HG03135 (cell line): ENCODE measurements at regions not wholly inside any gene's neighbourhood (a gene's known extent, or its start where the extent isn't known, plus 50 kb on each side); places are given as distances from the start of the nearest gene placed in this dataset.

Experiments used
- ATAC-seq: cut with Tn5 transposase; IDR thresholded peaks from one replicate; pipeline ENCODE4 v1.9.1; 2021; ENCODE audit warnings: mild to moderate bottlenecking, moderate library complexity; ENCODE audit not compliant: unreplicated experiment

DNA sequence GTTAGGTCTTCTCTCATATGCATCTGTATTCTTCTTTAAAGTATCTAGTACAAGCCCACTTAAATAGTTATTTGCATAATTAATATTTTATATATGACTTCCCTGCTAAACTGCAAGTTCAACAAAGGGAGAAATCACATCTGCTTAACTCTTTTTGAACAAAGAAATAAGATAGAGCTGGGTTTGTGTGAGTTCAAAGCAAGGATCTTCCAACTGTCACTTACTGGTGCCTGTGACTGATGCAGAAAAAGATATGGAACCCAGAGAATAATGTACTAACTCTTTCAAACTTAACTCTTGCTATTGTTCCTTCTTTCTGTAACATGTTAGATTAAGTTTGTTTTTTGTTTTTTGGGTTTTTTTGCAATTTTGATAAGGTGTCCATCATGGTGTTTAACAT, 71.3 kb upstream of the SP4 start:
- ATAC-seq = no peak

DNA sequence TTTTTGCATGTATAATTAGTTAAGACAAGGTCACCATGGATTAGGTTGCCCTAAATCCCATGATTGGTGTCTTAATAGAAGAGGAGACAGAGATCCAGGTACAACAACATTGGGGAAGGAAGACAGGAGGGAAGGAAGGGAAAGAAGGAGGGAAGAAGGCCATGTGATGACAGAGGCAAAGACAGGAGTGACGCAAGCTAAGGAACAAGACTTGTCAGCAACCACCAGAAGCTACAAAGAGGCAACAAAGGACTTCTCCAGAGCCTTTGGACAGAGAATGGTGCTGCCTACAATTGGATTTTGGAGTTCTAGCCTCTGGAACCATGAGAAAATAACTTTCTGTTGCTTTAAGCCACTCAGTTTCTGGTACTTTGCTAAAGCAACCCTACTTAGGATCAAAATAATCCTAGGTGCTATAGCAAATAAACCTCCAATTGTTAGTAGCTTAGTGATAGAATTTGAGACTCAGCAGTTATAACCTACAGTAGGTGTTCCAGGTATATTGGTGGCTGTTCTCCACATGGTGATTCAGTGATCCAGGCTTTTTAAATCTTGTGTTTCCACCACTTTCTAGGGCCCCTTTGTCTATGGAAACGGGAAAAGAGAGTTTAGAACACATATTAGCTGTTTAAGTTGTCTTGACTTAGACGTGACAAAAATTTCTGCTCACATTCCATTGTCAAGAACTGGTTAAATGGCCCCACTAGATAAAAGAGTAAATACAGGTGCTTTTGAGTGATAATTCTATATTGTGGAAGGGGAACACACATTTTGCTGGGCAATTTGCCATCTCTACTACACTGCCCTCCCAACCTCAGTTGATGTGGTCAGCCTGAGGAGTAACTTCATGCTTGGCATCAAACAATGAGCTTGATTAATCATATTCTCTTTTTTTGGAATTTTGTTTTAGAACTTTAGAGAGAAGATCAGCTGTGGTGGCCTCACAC, 70.5 kb upstream of the SP4 start:
- no peak for ATAC-seq

DNA sequence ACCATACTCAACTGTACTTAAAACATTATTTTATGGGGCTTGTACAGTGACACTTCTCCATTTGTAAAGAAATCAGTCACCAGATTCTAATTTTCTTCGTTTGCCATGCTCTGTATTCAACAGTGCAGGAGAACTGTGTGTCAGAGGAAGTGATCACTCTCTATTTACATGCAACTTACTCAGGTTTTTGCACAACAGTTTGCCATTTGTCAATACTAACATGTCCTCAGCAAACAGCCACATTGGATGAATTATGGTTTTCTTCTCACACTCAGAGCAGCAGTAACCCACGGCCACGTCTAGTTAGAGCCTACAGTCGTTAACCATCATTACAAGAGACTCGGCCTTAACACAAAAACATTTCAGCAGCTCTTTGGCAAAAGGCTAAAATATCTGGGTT, 69.2 kb upstream of the SP4 start:
- no peak for ATAC-seq

DNA sequence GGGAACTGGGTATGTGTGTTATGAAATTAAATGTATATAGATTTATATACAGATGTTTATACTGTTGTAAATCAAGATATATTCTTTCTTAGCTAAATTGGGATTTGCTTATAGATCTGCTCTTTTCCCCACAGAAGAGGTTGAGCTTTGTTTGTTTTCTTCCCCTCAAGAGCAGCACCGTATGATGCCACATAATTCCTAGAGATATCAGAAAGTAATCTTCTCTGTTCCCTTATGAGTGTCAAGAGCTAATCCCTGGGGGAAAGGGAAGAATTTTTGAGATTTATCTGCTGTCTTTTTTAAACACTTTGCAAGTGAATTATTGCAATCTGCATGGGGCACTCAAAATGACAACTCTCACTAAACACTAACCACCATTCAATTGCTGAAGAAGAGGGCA, 68.7 kb upstream of the SP4 start:
- no peak for ATAC-seq

DNA sequence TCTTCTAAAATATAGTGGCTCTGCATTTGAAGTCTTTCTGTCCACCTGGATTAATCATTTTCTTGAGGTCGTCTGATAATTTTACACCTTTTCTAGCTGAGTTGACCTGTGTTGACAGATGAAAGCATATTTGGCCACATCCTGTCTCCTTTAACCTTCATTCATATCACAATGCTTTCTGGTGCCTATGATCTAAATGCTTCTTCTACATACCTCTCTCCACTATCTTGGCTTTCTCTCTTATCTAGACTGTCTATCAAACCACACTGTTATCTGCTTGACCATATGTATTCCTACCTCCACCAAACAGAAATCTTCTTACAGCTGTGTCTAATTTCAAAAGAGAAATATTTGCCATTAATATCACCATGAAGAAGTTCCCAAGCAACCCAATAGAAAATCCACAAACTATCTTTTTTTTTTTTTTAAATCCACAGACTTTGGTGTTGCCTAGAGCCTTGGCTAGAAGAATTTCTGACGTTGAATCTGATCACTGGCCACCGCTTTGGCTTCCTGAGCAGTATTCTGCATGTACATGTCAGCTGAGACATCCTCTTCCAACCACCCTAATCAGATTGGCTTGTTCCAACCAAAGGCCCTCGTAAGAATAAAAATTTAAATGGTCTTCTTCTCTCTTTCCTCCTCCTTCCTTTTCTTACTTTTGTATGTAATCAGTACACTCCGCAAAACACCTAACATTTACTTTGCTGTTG, 66.3 kb upstream of the SP4 start:
- no peak for ATAC-seq

DNA sequence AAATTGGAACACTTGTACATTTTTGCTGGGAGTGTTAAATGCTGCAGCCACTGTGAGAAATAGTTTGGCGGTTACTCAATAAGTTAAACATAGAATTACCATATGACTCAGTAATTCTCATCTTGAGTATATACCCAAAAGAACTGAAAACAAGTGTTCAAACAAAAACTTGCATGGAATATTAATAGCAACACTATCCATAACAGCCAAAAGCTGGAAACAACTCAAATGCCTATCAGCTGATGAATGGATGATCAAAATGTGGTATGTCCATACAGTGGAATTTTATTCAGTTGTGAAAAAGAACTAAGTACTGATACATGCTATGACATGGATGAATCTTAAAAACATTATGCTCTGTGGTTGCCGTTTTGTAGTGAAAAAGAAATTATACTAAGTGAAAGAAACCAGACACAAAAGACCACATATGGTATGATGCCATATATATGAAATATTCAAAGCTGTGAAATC, 63.0 kb upstream of the SP4 start:
- ATAC-seq = no peak

DNA sequence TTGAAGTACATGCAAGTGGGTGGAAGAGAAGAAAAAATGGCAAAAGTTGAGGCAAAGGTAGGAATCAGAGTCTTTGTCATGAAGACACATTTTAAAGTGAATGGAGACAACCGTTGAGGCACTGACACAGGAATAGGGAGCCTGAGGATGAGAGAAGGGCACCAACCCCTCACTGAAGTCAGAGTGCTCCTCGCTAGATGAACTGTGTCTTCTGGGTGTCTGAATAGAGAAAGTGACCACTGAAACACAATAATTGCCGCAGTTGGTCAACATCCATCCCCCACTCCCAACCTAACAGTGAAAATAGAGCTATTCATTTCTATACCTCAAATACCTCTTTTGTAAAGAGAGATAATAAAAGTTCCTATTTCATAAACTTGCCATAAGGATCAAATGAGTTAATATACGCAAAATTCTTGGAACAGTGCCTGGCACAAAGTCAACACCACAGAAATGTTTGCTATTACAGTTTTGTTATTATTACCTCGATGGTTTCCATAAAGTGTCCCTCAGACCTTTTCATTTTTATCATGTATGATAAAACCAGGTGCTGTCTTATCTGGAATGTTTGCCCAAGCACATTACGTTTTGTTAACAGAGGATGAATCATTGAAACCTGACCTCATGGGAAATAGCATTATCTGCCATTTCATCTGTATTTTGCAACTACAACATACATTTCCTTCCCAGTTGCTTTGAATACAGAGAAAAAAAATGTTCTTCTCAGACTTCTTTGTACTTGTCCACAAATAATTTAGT, 61.8 kb upstream of the SP4 start:
- ATAC-seq = no peak

DNA sequence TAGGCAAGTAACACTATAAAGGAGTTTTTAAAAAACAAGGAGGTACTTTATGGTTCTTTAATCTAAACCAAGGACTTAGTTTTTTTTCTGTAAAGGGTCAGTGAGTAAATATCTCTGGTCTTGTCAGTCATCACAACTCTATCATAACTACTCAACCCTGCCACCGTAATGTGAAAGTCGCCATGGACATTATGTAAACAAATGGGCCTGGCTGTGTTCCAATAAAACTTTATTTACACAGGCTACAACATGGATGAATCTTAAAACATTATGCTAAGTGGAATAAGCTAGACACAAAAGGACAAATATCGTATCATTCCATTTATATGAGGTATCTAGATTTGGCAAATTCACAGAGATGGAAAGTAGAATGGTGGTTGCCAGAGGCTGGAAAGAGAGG, 60.8 kb upstream of the SP4 start:
- no peak for ATAC-seq

DNA sequence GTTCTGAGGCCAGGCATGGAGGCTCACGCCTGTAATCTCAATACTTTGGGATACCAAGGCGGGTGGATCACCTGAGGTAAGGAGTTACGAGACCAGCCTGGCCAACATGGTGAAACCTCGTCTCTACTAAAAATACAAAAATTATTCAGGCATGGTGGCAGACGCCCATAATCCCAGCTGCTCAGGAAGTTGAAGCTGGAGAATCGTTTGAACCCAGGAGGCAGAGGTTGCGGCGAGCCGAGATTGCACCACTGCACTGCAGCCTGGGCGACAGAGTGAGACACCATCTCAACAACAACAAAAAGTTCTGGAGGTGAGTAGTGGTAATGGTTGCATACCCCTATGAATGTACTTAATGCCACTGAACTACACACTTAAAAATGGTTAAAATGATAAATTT, 60.3 kb upstream of the SP4 start:
- ATAC-seq = no peak

DNA sequence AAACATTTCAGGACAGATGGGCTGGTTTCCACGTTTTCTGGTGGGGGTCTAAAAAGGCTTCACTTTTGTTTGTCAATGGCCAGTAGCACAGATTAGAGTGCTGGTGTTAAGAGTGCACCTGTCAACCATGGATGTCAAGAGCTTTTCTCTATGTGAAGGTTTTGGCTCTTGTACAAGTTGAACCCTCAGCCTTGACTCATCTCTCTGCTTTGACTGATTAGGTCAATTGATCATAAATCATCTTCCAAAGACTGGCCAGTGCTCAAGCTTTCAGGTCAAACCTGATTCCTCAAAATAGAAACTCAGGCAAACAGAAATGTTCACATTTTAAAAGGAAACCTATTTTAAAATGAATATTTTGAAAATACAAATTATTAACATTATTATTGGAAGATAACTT, 59.6 kb upstream of the SP4 start:
- ATAC-seq = no peak

DNA sequence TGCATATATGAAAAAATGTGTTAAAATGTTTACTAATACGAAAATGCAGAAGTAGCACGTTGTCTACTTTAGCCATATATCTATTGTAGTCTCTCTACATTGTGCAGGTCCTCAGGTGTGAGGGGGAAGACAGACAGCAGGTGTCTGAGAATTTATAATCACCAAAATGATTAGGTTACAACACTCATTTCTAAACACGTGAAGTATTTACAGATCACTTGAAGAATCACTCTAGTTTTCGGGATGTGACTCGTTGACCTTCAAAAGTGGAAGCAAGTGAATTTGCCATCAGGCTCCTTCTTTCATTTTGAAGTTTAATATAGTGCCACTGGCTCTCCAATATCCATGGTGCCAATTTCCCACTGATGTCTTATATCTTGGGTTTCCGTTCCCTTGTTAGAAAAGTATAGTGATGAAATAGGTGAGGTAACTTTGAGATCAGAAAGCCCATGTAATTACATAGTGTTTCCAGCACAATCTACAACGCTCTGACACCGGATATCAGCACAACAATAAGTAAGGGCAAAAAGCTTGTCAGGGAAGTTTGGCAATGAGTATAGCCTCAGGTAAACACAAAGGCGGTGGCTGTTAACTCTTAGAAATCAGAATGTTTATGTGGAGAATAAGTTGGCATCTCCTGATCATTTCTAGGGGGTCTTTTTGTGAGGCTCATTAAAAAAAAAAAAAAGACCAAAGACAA, 57.5 kb upstream of the SP4 start:
- no peak for ATAC-seq

DNA sequence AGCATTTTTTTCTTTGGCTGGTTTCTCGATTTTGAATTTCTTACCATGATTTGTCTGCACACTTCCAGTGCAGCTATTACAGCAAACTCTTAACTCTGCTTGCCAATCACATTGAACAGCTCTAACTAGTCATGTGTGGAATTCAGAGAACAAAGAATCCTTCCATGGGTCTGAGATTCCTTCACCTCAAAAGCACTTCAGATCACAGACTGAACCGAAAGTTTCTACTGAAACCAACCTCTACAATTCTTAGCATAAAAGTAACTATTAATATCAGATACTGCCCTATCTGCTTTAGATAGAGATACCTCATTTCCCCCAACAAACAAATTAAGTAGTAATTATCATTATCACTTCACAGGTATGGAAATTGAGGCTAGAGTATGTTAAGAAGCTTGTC, 56.5 kb upstream of the SP4 start:
- no peak for ATAC-seq

DNA sequence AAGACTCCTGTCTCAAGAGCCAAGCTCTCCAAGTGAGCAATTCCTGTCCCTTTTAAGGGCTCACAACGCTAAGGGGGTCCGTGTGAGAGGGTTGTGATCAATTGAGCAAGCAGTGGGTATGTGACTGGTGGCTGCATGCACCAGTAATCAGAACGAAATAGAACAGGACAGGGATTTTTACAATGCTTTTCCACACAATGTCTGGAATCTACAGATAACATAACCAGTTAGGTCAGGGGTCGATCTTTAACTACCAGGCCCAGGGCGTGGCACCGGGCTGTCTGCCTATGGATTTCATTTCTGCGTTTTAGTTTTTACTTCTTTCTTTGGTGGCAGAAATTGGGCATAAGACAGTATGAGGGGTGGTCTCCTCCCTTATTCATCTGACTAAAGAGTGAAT, 54.9 kb upstream of the SP4 start:
- no peak for ATAC-seq

DNA sequence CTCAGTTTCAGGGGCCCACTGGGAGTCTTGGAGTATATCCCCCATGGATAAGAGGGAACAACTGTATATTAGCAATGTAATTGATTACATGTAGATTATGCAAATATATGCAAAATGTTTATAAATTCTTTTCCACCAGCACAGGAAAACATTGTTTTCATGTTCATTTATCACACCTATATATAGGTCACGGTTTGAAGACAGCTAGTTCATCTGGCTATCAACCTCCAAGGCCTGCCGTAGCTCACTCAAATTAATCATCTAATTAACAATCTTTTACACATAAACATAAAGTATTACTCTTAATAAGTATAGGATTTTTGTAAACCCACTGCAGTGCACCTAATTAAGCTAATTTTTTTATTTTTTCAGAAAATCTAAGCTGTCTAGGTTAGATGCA, 53.7 kb upstream of the SP4 start:
- ATAC-seq = no peak

DNA sequence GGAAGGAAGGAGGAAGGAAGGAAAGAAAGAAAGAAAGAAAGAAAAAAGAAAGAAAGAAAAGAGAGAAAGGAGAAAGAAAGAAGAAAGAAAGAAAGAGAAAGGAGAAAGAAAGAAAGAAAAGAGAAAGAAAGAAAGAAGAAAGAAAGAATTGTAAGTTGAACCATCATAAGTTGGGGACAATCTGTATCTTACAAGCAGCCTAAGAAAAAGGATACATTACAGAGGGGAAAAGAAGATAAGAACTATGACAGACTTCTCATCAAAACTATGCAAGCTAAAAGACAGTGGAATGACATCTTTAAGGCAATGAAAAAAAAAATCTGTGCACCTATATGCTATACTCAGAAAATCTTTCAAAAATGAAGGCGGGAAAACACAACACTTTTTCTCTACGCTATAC, 50.3 kb upstream of the SP4 start:
- ATAC-seq = no peak
